IMR-90 (cell line): ENCODE measurements at regions not wholly inside any gene's neighbourhood (a gene's known extent, or its start where the extent isn't known, plus 50 kb on each side); places are given as distances from the start of the nearest gene placed in this dataset.

Source experiments
- ATAC-seq: fragments of 200-7000 bp; cut with Tn5 transposase; 2 replicates; pipeline ENCODE4 v1.9.1; 2020; ENCODE audit warnings: low read depth, mild to moderate bottlenecking, moderate library complexity
- BruUV-seq: library from RNA; stranded (reverse); fragments of 400-500 nt; replicated peaks from 2 replicates; lab custom pipeline; 2021; lab: Mats Ljungman, UMichigan
- CTCF ChIA-PET: fragments of 300-600 bp; formaldehyde crosslinking; extraction: SDS; loops from one replicate; lab custom pipeline; 2021; ENCODE audit warnings: antibody characterized with exemption; lab: Yijun Ruan, JAX
- POLR2A ChIA-PET: fragments of 300-600 bp; sonication (Branson Sonifier 250); formaldehyde crosslinking; loops from one replicate; lab custom pipeline; 2022; ENCODE audit warnings: antibody characterized with exemption; ENCODE audit not compliant: unreplicated experiment; lab: Charles Lee
- DNase-seq: peaks from one replicate; pipeline ENCODE4 v3.0.0; 2013
- H2AFZ ChIP-seq: replicated peaks from 2 replicates; pipeline ENCODE3; 2013; ENCODE audit warnings: low read length, mild to moderate bottlenecking; ENCODE audit not compliant: poor library complexity
- H2AK5ac ChIP-seq: 2 replicates; pipeline ENCODE4 v1.6.1; 2013; ENCODE audit warnings: low read depth, low read length, inconsistent platforms
- H2AK9ac ChIP-seq: replicated peaks from 2 replicates; pipeline ENCODE3; 2013; ENCODE audit warnings: mild to moderate bottlenecking, low read depth, low read length, moderate library complexity; ENCODE audit not compliant: poor library complexity
- H2BK120ac ChIP-seq: 2 replicates; pipeline ENCODE4 v1.6.1; 2013; ENCODE audit warnings: low read depth, low read length, inconsistent platforms
- H2BK15ac ChIP-seq: 3 replicates; pipeline ENCODE4 v1.6.1; 2013; ENCODE audit warnings: low read depth, low read length, inconsistent platforms
- H2BK20ac ChIP-seq: 2 replicates; pipeline ENCODE4 v1.6.1; 2013; ENCODE audit warnings: low read depth, mild to moderate bottlenecking, inconsistent platforms, low read length, moderate library complexity
- H2BK5ac ChIP-seq: 2 replicates; pipeline ENCODE4 v1.6.1; 2013; ENCODE audit warnings: mild to moderate bottlenecking, low read depth, low read length, inconsistent platforms; ENCODE audit not compliant: poor library complexity, severe bottlenecking
- H3K14ac ChIP-seq: replicated peaks from 2 replicates; pipeline ENCODE4 v1.6.1; 2013; ENCODE audit warnings: low read depth, low read length, inconsistent platforms
- H3K18ac ChIP-seq: 2 replicates; pipeline ENCODE4 v1.6.1; 2013; ENCODE audit warnings: low read depth, low read length, control low read depth
- H3K23ac ChIP-seq: 2 replicates; pipeline ENCODE4 v1.6.1; 2013; ENCODE audit warnings: low read depth, low read length, inconsistent platforms
- H3K27ac ChIP-seq: 2 replicates; pipeline ENCODE4 v1.5.1; 2013; ENCODE audit warnings: mild to moderate bottlenecking, control low read depth, low read length; ENCODE audit not compliant: insufficient read depth
- H3K27me3 ChIP-seq: 2 replicates; pipeline ENCODE4 v1.6.1; 2013; ENCODE audit warnings: low read length; ENCODE audit not compliant: control insufficient read depth, insufficient read depth
- H3K36me3 ChIP-seq: 2 replicates; pipeline ENCODE4 v1.6.1; 2013; ENCODE audit warnings: low read length, mixed read lengths; ENCODE audit not compliant: control insufficient read depth, insufficient read depth
- H3K4ac ChIP-seq: 2 replicates; pipeline ENCODE4 v1.6.1; 2013; ENCODE audit warnings: low read depth, low read length, inconsistent platforms
- H3K4me1 ChIP-seq: 2 replicates; pipeline ENCODE4 v1.6.1; 2013; ENCODE audit warnings: low read length, mixed read lengths; ENCODE audit not compliant: control insufficient read depth, insufficient read depth
- H3K4me2 ChIP-seq: 2 replicates; pipeline ENCODE4 v1.6.1; 2013; ENCODE audit warnings: low read depth, mild to moderate bottlenecking, control low read depth, low read length, moderate library complexity
- H3K4me3 ChIP-seq: 2 replicates; pipeline ENCODE4 v1.5.1; 2013; ENCODE audit warnings: low read depth, mild to moderate bottlenecking, control low read depth, low read length, moderate library complexity; ENCODE audit not compliant: insufficient read depth
- H3K56ac ChIP-seq: 2 replicates; pipeline ENCODE4 v1.6.1; 2013; ENCODE audit warnings: low read length, inconsistent platforms; ENCODE audit not compliant: insufficient read depth; ENCODE audit errors: extremely low read depth
- H3K79me1 ChIP-seq, 2 experiments: 2 replicates each; pipeline ENCODE4 v1.6.1; 2013; ENCODE audit warnings: low read length in 2 of 2, inconsistent platforms in 1 of 2, low read depth in 1 of 2
- H3K9ac ChIP-seq: 2 replicates; pipeline ENCODE4 v1.6.1; 2013; ENCODE audit warnings: low read depth, low read length, control low read depth
- H3K9me1 ChIP-seq: 2 replicates; pipeline ENCODE4 v1.6.1; 2013; ENCODE audit warnings: low read length, inconsistent platforms; ENCODE audit not compliant: insufficient read depth
- H3K9me3 ChIP-seq: 2 replicates; pipeline ENCODE4 v1.6.1; 2013; ENCODE audit warnings: low read length; ENCODE audit not compliant: control insufficient read depth, insufficient read depth
- H4K20me1 ChIP-seq: 2 replicates; pipeline ENCODE4 v1.6.1; 2013; ENCODE audit warnings: low read length, inconsistent platforms; ENCODE audit not compliant: insufficient read depth
- H4K5ac ChIP-seq: 2 replicates; pipeline ENCODE4 v1.6.1; 2013; ENCODE audit warnings: mild to moderate bottlenecking, low read depth, low read length, control low read depth
- H4K8ac ChIP-seq, 2 experiments: 2 replicates each; pipeline ENCODE4 v1.6.1; 2013; ENCODE audit warnings: low read depth in 2 of 2, low read length in 2 of 2, control low read depth in 1 of 2, inconsistent platforms in 1 of 2
- H4K91ac ChIP-seq: 2 replicates; pipeline ENCODE4 v1.6.1; 2013; ENCODE audit warnings: low read depth, low read length, inconsistent platforms; ENCODE audit not compliant: insufficient read depth
- BHLHE40 ChIP-seq: fragments of 150-350 bp; IDR thresholded peaks from 2 replicates; pipeline ENCODE4 v1.6.1; 2016; ENCODE audit warnings: mild to moderate bottlenecking, low read depth, low read length
- CEBPB ChIP-seq: IDR thresholded peaks from 2 replicates; pipeline ENCODE4 v1.6.1; 2012; ENCODE audit warnings: low read depth, low read length, improper control_type of control experiment
- CHD1 ChIP-seq: IDR thresholded peaks from 2 replicates; pipeline ENCODE4 v1.6.1; 2012; ENCODE audit warnings: low read depth, low read length, improper control_type of control experiment
- CTCF ChIP-seq: conservative IDR thresholded peaks from 2 replicates; pipeline ENCODE4 v1.5.1; 2012; ENCODE audit warnings: mild to moderate bottlenecking, low read depth, low read length, improper control_type of control experiment
- FOS ChIP-seq: fragments of 150-350 bp; IDR thresholded peaks from 2 replicates; pipeline ENCODE4 v1.6.1; 2016; ENCODE audit warnings: low read depth, low read length
- MAFK ChIP-seq: IDR thresholded peaks from 2 replicates; pipeline ENCODE4 v1.6.1; 2012; ENCODE audit warnings: low read depth, low read length, improper control_type of control experiment
- MAZ ChIP-seq: IDR thresholded peaks from 2 replicates; pipeline ENCODE4 v1.6.1; 2012; ENCODE audit warnings: low read depth, mild to moderate bottlenecking, low read length, improper control_type of control experiment, moderate library complexity, borderline replicate concordance
- MXI1 ChIP-seq: IDR thresholded peaks from 2 replicates; pipeline ENCODE4 v1.6.1; 2012; ENCODE audit warnings: low read depth, mild to moderate bottlenecking, low read length, moderate library complexity, borderline replicate concordance
- NFE2L2 ChIP-seq: fragments of 150-350 bp; IDR thresholded peaks from 2 replicates; pipeline ENCODE4 v1.6.1; 2016; ENCODE audit warnings: low read depth, mild to moderate bottlenecking, low read length
- POLR2A ChIP-seq: IDR thresholded peaks from 2 replicates; pipeline ENCODE4 v1.6.1; 2012; ENCODE audit warnings: mild to moderate bottlenecking, low read depth, low read length
- RAD21 ChIP-seq: IDR thresholded peaks from 2 replicates; pipeline ENCODE4 v1.6.1; 2012; ENCODE audit warnings: low read length, improper control_type of control experiment
- RCOR1 ChIP-seq: IDR thresholded peaks from 2 replicates; pipeline ENCODE4 v1.6.1; 2012; ENCODE audit warnings: mild to moderate bottlenecking, low read length, improper control_type of control experiment; ENCODE audit not compliant: insufficient replicate concordance
- RFX5 ChIP-seq: IDR thresholded peaks from 2 replicates; pipeline ENCODE4 v1.8.0; 2012; ENCODE audit warnings: low read depth, mild to moderate bottlenecking, low read length, moderate library complexity
- SMC3 ChIP-seq: fragments of 150-350 bp; IDR thresholded peaks from 2 replicates; pipeline ENCODE4 v1.6.1; 2016; ENCODE audit warnings: low read depth, mild to moderate bottlenecking, antibody characterized with exemption, low read length, moderate library complexity
- USF2 ChIP-seq: fragments of 150-350 bp; IDR thresholded peaks from 2 replicates; pipeline ENCODE4 v1.6.1; 2017; ENCODE audit warnings: mild to moderate bottlenecking, antibody characterized with exemption, low read length, low read depth
- WGBS, 2 experiments: methylation state at CpG; one replicate each; pipeline versions ENCODE4 v1.1.5 to v1.1.7; 2013; ENCODE audit warnings: missing lambda C conversion rate in 2 of 2; ENCODE audit not compliant: insufficient read length in 1 of 2; ENCODE audit errors: extremely low coverage in 2 of 2; 5-methylcytosine and 5-hydroxymethylcytosine counted together
- dilution Hi-C: fragments of 300-500 bp; cut with HindIII; formaldehyde crosslinking; loops from one replicate; pipeline ENCODE4 v1.14.3; 2018; ENCODE audit warnings: low sequenced_read_pairs; ENCODE audit not compliant: unreplicated experiment
- in situ Hi-C: fragments of 300-500 bp; cut with MboI; formaldehyde crosslinking; loops from 3 replicates; pipeline ENCODE4 v1.14.3; 2019; ENCODE audit warnings: low sequenced_read_pairs, inconsistent platforms, mixed read lengths
- intact Hi-C: fragments of 100-400 bp; cut with micrococcal nuclease; formaldehyde crosslinking; loops from 2 replicates; pipeline ENCODE4 v1.10.0; 2022
- TF ChIP-seq, protein P1 (sequence below): fragments of 150-350 bp; IDR thresholded peaks from 2 replicates; pipeline ENCODE4 v1.6.1; 2016; ENCODE audit warnings: low read depth, mild to moderate bottlenecking, low read length, moderate library complexity, borderline replicate concordance

DNA sequence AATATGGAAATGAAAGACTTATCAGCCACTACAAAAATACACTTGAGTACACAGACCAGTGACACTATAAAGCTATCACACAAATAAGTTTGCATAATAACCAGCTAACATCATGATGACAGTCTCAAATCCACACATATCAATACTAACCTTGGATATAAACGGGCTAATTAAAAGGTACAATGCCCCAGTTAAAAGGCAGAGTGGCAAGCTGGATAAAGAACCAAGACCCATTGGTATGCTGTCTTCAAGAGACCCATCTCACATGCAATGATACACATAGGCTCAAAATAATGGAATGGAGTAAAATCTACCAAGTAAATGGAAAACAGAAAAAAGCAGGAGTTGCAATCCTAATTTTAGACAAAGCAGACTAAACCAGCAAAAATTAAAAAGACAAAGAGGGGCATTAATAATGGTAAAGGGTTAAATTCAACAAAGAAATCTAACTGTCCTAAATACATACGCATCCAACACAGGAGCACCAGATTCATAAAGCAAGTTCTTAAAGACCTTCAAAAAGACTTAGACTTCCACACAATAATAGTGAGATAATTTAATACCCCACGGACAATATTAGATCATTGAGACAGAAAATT lies 163.3 kb downstream of the CD24 start:
- no CpG with 5 or more reads among the region's 3 CpGs for WGBS, 2 experiments
- no peak overlapping the region for H3K4me3 ChIP-seq
- H3K14ac ChIP-seq = no peak overlapping the region
- H3K27ac ChIP-seq = no peak overlapping the region
- H3K9me3 ChIP-seq = peaks cover 7% of the 10 kb centered on the region
- H3K27me3 ChIP-seq = no peaks in the 10 kb centered on the region
- no peak overlapping the region for H2AFZ ChIP-seq
- no peak overlapping the region for H3K23ac ChIP-seq
- TF ChIP-seq, protein P1, sequence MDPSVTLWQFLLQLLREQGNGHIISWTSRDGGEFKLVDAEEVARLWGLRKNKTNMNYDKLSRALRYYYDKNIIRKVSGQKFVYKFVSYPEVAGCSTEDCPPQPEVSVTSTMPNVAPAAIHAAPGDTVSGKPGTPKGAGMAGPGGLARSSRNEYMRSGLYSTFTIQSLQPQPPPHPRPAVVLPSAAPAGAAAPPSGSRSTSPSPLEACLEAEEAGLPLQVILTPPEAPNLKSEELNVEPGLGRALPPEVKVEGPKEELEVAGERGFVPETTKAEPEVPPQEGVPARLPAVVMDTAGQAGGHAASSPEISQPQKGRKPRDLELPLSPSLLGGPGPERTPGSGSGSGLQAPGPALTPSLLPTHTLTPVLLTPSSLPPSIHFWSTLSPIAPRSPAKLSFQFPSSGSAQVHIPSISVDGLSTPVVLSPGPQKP = no peak
- no peak for TF ChIP-seq BHLHE40
- TF ChIP-seq MAZ = no peak
- no peak for TF ChIP-seq MAFK
- no peak for TF ChIP-seq MXI1
- no peak for TF ChIP-seq CEBPB
- no peak for TF ChIP-seq RFX5
- TF ChIP-seq RAD21 = no peak
- TF ChIP-seq USF2 = no peak
- no peak for TF ChIP-seq SMC3
- no peak for TF ChIP-seq RCOR1
- TF ChIP-seq POLR2A = no peak
- TF ChIP-seq NFE2L2 = no peak
- TF ChIP-seq FOS = no peak
- TF ChIP-seq CHD1 = no peak
- TF ChIP-seq CTCF = no peak
- no TSS peak for BruUV-seq
- no peak overlapping the region for H3K4ac ChIP-seq
- no peak overlapping the region for H3K4me2 ChIP-seq
- no peak overlapping the region for H3K56ac ChIP-seq
- no peak overlapping the region for H2BK5ac ChIP-seq
- ATAC-seq = no peak
- dilution Hi-C loops = no loop called here
- H3K79me1 ChIP-seq = no peaks in the 10 kb centered on the region
- H2BK20ac ChIP-seq = no peak overlapping the region
- no peaks in the 10 kb centered on the region for H4K20me1 ChIP-seq
- no peaks in the 10 kb centered on the region for H3K9me1 ChIP-seq
- no peaks in the 10 kb centered on the region for H3K36me3 ChIP-seq
- no peak overlapping the region for H4K91ac ChIP-seq
- in situ Hi-C loops = no loop called here
- no peak overlapping the region for H2BK120ac ChIP-seq
- H4K8ac ChIP-seq = no peak overlapping the region
- H3K18ac ChIP-seq = no peak overlapping the region
- ChIA-PET CTCF (interaction anchor here (0.6 kb wide), 2 partner anchors 30 to 269 kb away, joined by 3 read pairs; no protein-coding TSS in a partner anchor), POLR2A (no interaction called here)
- H4K5ac ChIP-seq = no peak overlapping the region
- no peak for DNase-seq
- H2AK9ac ChIP-seq = no peak overlapping the region
- no peak overlapping the region for H2BK15ac ChIP-seq
- no peaks in the 10 kb centered on the region for H3K4me1 ChIP-seq
- no peak overlapping the region for H2AK5ac ChIP-seq
- intact Hi-C loops = no loop called here
- H3K9ac ChIP-seq = no peak overlapping the region
